Smooth muscle cell (in vitro differentiated cells): ENCODE measurements at regions not wholly inside any gene's neighbourhood (a gene's known extent, or its start where the extent isn't known, plus 50 kb on each side); places are given as distances from the start of the nearest gene placed in this dataset.

Experiments
- DNase-seq: peaks from one replicate; lab custom pipeline; 2025; ENCODE audit not compliant: unreplicated experiment; lab: John Stamatoyannopoulos, UW
- H2AFZ ChIP-seq: fragments of 200-600 bp; sonication (generic); 2 replicates; pipeline ENCODE4 v1.6.0; 2016; ENCODE audit warnings: antibody characterized with exemption, low read depth, mild to moderate bottlenecking
- H3F3A ChIP-seq: fragments of 200-600 bp; sonication (generic); 2 replicates; pipeline ENCODE4 v1.6.0; 2017; ENCODE audit warnings: antibody characterized with exemption, low read depth
- H3K27ac ChIP-seq: fragments of 200-600 bp; sonication (generic); 2 replicates; pipeline ENCODE4 v1.5.1; 2016; ENCODE audit warnings: low read depth, mild to moderate bottlenecking
- H3K27me3 ChIP-seq: fragments of 200-600 bp; sonication (generic); 2 replicates; pipeline ENCODE4 v1.6.1; 2016; ENCODE audit warnings: low read depth, mild to moderate bottlenecking
- H3K36me3 ChIP-seq: fragments of 200-600 bp; sonication (generic); 2 replicates; pipeline ENCODE4 v1.5.1; 2016; ENCODE audit warnings: low read depth
- H3K4me1 ChIP-seq: fragments of 200-600 bp; sonication (generic); 2 replicates; pipeline ENCODE4 v1.5.1; 2016; ENCODE audit warnings: low read depth
- H3K4me2 ChIP-seq: fragments of 200-600 bp; sonication (generic); 2 replicates; pipeline ENCODE4 v1.6.0; 2016; ENCODE audit warnings: mild to moderate bottlenecking
- H3K4me3 ChIP-seq: fragments of 200-600 bp; sonication (generic); 2 replicates; pipeline ENCODE4 v1.5.1; 2016; ENCODE audit warnings: mild to moderate bottlenecking
- H3K79me2 ChIP-seq: fragments of 200-600 bp; sonication (generic); 2 replicates; pipeline ENCODE4 v1.6.0; 2016; ENCODE audit warnings: low read depth, mild to moderate bottlenecking
- H3K9ac ChIP-seq: fragments of 200-600 bp; sonication (generic); 2 replicates; pipeline ENCODE4 v1.6.0; 2016; ENCODE audit warnings: low read depth
- H3K9me3 ChIP-seq: fragments of 200-600 bp; sonication (generic); replicated peaks from 2 replicates; pipeline ENCODE4 v1.5.1; 2016; ENCODE audit warnings: low read depth
- H4K20me1 ChIP-seq: fragments of 200-600 bp; sonication (generic); 2 replicates; pipeline ENCODE4 v1.6.0; 2016; ENCODE audit warnings: low read depth
- CTCF ChIP-seq: fragments of 200-600 bp; sonication (generic); IDR thresholded peaks from 2 replicates; pipeline ENCODE4 v1.5.1; 2017; ENCODE audit warnings: borderline replicate concordance, mild to moderate bottlenecking, antibody characterized with exemption; ENCODE audit not compliant: insufficient read depth, poor library complexity, severe bottlenecking
- WGBS: methylation state at CpG from one replicate; pipeline ENCODE4 v1.1.7; 2016; ENCODE audit warnings: low lambda C conversion rate; 5-methylcytosine and 5-hydroxymethylcytosine counted together

GRCh38 chr6:168369786-168370185 lies 50.2 kb upstream of the DACT2 start:
- Histone ChIP-seq H4K20me1 (no peaks in the 10 kb centered on the region), H3K4me2 (no peak overlapping the region), H3K27ac (no peak overlapping the region), H3K4me1 (no peaks in the 10 kb centered on the region), H3K4me3 (no peak overlapping the region), H3K27me3 (no peaks in the 10 kb centered on the region), H3F3A (no peaks in the 10 kb centered on the region), H2AFZ (peak overlapping the region; percentile 65), H3K9ac (no peak overlapping the region), H3K79me2 (no peaks in the 10 kb centered on the region), H3K9me3 (no peaks in the 10 kb centered on the region), H3K36me3 (no peaks in the 10 kb centered on the region)
- DNase-seq = no peak
- no peak for TF ChIP-seq CTCF
- WGBS = 89% methylated on average over 13 of the region's 13 CpGs

GRCh38 chr6:168370310-168370991 lies 50.9 kb upstream of the DACT2 start:
- Histone ChIP-seq H3K27ac (no peak overlapping the region), H2AFZ (peak overlapping the region; percentile 65), H3K27me3 (no peaks in the 10 kb centered on the region), H3K4me1 (no peaks in the 10 kb centered on the region), H3K9me3 (no peaks in the 10 kb centered on the region), H4K20me1 (no peaks in the 10 kb centered on the region), H3K4me2 (no peak overlapping the region), H3K9ac (no peak overlapping the region), H3F3A (no peaks in the 10 kb centered on the region), H3K4me3 (no peak overlapping the region), H3K79me2 (no peaks in the 10 kb centered on the region), H3K36me3 (no peaks in the 10 kb centered on the region)
- peak; percentile 92 for TF ChIP-seq CTCF
- 56% methylated on average over 43 of the region's 43 CpGs for WGBS
- peak; percentile 20 for DNase-seq

GRCh38 chr6:168371185-168371584 lies 51.6 kb upstream of the DACT2 start:
- Histone ChIP-seq H3K4me2 (no peak overlapping the region), H2AFZ (no peak overlapping the region), H3F3A (no peaks in the 10 kb centered on the region), H3K27me3 (no peaks in the 10 kb centered on the region), H3K9ac (no peak overlapping the region), H4K20me1 (no peaks in the 10 kb centered on the region), H3K9me3 (no peaks in the 10 kb centered on the region), H3K79me2 (no peaks in the 10 kb centered on the region), H3K27ac (no peak overlapping the region), H3K4me3 (no peak overlapping the region), H3K36me3 (no peaks in the 10 kb centered on the region), H3K4me1 (no peaks in the 10 kb centered on the region)
- no peak for DNase-seq
- no peak for TF ChIP-seq CTCF
- WGBS = 94% methylated on average over 11 of the region's 11 CpGs

GRCh38 chr6:168371618-168371980 lies 52.0 kb upstream of the DACT2 start:
- no peak for TF ChIP-seq CTCF
- Histone ChIP-seq H3K9ac (no peak overlapping the region), H3K4me1 (no peaks in the 10 kb centered on the region), H3K4me3 (no peak overlapping the region), H3K27ac (no peak overlapping the region), H2AFZ (no peak overlapping the region), H3F3A (no peaks in the 10 kb centered on the region), H4K20me1 (no peaks in the 10 kb centered on the region), H3K27me3 (no peaks in the 10 kb centered on the region), H3K4me2 (no peak overlapping the region), H3K36me3 (no peaks in the 10 kb centered on the region), H3K79me2 (no peaks in the 10 kb centered on the region), H3K9me3 (no peaks in the 10 kb centered on the region)
- DNase-seq = no peak
- 96% methylated on average over 6 of the region's 6 CpGs for WGBS
